ENCODE measurements at regions not wholly inside any gene's neighbourhood (a gene's known extent, or its start where the extent isn't known, plus 50 kb on each side); places are given as distances from the start of the nearest gene placed in this dataset.

DNA sequence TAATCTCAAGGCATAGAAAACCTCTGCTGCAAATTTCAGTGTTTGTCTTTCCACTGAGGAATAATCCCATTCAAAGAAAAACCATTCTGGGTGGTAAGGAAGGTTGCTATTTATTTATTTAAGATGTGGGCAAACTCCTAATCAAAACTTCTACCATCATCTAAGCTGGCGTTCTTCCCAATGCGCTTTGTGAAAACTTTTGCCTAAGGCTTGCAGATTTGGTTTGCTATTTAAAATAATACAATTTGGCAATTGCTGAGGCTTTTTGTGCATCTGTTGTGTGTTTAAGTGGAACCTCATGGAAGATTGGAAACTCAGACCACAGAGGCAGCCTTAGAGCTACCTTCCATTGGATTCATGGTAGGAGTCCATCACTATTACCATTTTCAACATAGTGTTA lies 309.0 kb downstream of the BLID start:
- TF ChIP-seq, protein P1, sequence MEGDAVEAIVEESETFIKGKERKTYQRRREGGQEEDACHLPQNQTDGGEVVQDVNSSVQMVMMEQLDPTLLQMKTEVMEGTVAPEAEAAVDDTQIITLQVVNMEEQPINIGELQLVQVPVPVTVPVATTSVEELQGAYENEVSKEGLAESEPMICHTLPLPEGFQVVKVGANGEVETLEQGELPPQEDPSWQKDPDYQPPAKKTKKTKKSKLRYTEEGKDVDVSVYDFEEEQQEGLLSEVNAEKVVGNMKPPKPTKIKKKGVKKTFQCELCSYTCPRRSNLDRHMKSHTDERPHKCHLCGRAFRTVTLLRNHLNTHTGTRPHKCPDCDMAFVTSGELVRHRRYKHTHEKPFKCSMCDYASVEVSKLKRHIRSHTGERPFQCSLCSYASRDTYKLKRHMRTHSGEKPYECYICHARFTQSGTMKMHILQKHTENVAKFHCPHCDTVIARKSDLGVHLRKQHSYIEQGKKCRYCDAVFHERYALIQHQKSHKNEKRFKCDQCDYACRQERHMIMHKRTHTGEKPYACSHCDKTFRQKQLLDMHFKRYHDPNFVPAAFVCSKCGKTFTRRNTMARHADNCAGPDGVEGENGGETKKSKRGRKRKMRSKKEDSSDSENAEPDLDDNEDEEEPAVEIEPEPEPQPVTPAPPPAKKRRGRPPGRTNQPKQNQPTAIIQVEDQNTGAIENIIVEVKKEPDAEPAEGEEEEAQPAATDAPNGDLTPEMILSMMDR (optimal IDR thresholded peaks at IDR 0.05 in 1 of 3, IDR thresholded peaks at IDR 0.05 in 1 of 3, conservative IDR thresholded peaks at IDR 0.05 in 1 of 3; ENCODE audit: extremely low read depth in 1 of 3, insufficient read depth in 2 of 3, low read length in 3 of 3) = no peak
- TF ChIP-seq EZH2 (IDR thresholded peaks at IDR 0.05; ENCODE audit: low read length) = no peak

Data from keratinocyte (primary cell).